Bone marrow (tissue), 2 donors: ENCODE measurements at regions not wholly inside any gene's neighbourhood (a gene's known extent, or its start where the extent isn't known, plus 50 kb on each side); places are given as distances from the start of the nearest gene placed in this dataset.

ENCODE experiments used
- DNase-seq, 2 donors: peaks; one replicate each; lab custom pipeline; 2025; lab: John Stamatoyannopoulos, UW

DNA sequence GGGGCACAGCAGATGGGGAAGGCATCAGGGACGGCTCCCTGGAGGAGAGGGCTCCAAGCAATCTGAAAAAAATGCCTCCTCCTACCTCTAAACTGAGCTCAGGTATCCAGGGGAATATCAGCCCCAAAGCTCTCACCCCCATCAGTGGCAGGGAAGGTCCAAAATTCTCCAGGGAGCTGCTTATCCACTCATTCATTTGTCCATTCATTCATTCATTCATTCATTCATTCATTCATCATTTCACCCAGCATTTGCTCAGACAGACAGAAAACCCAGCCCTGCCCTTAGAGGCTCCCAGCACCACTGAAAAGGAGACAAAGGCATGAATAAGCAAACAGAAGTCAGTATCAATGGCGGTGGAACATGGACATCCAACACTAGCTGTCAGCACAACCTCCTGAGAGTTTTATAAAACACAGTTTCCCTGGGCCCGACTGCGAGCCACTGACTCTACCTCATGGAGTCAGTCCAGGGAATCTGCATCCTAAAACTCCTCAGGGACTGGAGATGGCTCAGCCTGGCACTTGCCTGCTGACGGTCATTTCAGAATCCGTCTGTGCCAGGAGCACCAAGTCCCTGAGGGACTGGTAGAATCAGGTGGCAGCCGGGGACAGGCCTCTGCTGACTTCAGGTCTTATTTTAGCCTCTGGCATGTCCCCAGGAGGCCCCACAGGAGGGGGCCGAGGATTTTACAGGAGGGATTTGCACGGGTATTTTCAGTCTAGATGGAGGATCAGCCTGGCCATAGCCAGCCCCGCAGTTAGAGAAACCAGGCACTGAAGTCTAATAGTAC lies 164.6 kb downstream of the MN1 start:
- no peak for DNase-seq

DNA sequence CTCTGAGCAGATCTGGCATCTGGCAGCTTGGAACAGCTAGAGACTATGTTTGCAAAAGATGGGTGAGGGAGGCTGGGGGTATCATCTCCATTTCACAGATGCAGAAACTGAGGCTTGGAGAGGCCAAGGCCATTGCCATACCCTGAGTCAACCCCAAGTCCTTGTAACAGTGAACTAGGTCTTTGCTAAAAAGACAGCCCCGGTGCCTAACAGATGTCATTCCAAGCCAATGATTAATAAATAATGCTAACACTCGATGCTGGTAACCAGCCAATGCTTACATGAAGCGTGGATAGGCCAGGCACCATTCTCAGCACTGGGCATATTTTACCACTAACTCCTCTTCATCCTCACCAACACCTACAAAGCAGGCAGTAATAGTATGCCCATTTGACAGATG lies 164.0 kb downstream of the MN1 start:
- no peak for DNase-seq

DNA sequence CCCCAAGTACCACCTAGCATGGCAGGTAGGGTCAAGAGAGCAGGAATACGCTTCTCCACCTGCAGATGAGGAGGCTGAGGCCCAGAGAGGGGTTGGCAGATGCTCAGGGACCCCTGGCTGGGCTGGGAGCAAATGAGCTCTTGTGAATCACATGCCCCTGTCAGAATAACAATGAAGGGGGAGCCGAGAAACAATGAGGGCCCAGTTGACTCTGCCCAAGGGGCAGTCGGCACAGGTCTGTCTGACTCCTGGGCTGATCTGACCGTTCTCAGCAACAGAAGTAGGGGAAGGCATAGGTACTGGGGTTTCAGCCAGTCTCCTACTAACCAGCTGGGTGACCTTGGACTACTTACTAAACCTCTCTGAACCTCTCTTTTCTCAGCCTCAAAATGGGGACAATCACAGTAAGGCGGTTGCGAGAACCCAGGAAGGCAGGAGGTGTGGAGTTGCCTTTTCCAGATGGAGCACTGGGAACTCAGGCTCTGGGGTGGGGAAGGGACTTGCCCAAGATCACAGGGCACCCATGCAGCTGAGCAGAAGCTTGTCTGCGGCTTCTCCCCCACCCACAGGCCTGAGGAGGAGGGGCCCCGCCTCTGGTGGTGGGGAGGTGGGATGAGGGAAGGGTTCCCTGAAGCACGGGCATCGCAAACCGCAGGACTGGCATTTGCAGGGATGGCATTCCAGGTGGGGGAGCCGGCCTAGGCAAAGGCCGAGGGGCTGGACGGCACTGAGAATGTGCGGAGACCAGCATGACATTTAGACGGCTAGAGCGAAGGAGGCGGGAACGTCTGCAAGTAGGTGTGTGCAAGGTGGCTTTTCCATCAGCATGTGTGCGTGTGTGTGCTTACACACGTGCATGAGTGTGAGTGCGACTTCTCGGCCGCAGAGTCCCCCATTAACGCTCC lies 163.0 kb downstream of the MN1 start:
- DNase-seq: no peak

- no peak for DNase-seq
These were observed 162.1 kb downstream of the MN1 start for GRCh38 chr22:27639248-27640086.

DNA sequence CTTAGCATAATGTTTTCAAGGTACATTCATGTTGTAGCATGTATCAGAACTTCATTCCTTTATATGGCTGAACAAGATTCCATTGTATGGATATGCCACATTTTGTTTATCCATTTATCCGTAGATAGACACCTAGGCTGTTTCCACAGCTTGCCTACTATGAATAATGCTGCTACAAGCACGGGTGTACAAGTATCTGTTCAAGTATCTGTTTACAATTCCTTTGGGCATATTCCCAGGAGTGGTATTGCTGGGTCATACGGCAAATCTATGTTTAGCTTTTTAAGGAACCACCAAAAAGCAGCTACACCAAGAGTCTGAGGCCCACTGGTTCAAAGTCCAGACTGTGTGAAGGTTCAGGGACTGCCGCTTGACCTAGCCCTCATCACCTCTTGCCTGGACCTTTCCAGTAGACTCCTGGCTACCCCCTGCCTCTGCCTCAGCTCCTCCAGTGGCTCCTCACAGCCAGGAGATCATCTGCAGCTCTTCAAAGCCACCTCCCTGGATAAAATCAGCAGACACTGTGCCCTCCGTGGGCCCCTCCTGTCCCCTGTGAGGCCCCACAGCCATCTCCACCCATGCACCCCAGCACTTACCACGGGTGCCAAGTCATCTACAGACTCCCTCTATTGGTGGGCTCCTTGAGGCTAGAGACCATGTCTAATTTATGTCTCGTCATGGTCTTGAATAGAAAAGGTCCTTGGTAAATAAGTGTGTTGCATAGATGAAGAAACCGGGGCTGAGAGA lies 160.3 kb downstream of the MN1 start:
- DNase-seq: no peak

- no peak for DNase-seq
These were observed 159.3 kb downstream of the MN1 start for GRCh38 chr22:27642104-27642800.

GRCh38 chr22:27643907-27644306 lies 157.6 kb downstream of the MN1 start:
- no peak for DNase-seq

GRCh38 chr22:27644566-27644965 lies 157.0 kb downstream of the MN1 start:
- DNase-seq: no peak

GRCh38 chr22:27647540-27647939 lies 154.0 kb downstream of the MN1 start:
- DNase-seq: no peak

DNA sequence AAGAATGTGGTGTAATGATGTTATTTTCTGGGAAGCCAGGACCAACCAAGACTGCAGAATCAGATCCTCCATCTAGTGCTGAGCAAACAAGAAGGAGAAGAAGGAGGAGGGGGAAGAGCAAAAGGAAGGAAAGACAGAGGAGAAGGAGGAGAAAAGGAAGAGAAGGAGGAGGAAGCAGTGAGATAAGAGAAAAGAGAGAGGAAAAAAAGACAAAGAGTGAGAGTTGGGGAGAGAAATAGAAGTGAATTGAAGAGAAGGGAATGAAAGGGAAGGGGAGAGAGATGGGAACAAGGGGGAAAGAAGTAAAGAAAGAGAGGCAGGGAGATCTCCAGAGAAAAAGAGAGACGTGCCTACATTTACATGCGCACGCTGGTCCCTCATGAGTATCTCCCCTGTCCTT lies 153.5 kb downstream of the MN1 start:
- DNase-seq: no peak

DNA sequence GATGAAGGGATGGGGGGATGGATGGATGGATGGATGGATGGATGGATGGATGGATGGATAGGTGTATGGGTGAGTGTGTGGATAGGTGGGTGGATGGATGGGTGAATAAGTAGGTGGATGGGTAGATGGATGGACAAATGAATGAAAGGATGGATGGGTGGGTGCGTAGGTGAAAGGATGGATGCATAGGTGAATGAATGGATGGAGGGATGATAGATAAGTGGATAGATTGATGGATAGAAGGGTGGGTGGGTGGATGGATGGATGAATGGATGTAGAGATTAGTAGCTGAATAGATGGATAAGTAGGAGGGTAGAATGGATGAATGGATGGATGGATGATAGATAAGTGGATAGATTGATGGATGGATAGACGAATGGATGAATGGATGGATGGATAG lies 152.7 kb downstream of the MN1 start:
- DNase-seq: no peak

DNA sequence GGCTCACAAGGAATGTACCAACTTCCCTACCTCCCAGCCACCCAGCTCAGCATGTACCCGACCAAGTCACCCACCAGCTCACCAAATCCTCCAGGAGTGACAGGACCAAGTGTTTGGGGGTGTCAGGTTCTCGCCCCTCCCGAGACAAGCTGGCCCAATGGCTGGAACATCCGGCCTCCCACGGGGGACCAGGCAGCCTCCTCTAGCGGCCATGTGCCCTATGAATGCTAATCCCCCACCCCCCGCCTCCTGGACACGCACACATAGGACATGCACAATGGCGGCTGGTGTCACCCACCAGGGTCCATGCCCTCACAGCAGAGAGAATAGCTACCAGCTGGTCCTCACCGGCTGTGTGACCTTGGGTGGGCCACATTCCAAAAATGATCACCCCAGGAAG lies 151.0 kb downstream of the MN1 start:
- no peak for DNase-seq

- DNase-seq: no peak
These were observed 150.6 kb downstream of the MN1 start for GRCh38 chr22:27650985-27651384.

- no peak for DNase-seq
These were observed 150.1 kb downstream of the MN1 start for GRCh38 chr22:27651486-27651885.

DNA sequence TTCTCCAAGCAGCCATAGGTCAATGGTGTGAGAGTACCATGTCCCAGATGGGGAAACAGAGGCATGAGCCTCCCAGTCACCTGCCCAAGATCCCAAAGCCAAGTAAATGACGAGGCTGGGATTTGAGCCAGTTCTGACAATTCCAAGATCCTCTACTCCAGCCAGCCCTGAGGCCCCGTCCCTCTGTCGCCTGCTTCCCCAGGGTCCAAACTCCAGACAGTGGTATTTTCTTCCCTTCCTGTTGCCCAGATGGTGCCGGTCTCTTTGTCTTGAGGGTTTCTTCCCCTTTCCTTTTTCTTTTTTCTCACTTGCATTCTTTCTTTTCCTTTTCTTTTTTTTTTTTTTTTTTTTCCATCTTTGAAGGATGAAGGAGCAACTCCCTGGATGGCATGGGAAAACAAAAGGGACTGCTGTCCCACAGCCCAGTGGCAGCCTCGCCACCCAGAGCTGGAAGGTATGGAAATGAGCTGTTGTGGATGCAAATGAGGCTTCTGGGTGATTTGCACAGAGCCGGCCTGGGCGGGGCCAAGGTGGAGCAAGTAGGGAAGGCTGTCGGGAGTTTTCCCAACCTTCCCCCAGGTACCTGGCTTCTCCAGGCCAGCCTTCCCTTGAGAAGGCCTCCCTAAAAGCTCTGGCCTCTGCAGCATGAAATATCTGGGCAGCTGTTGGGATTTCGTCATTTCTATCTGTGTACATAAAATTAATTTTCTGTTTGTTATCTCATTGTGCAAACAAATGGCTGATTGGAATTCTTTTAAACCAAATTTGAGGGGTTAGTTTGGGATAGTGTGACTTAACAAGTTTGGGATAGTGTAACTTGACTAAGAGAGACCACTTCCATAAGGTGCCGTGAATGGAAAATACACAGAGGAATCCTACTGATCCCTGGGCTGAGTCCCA lies 146.8 kb downstream of the MN1 start:
- DNase-seq: no peak

- DNase-seq: no peak
These were observed 145.9 kb downstream of the MN1 start for GRCh38 chr22:27655582-27656185.

- no peak for DNase-seq
These were observed 144.6 kb downstream of the MN1 start for GRCh38 chr22:27656970-27657369.

DNA sequence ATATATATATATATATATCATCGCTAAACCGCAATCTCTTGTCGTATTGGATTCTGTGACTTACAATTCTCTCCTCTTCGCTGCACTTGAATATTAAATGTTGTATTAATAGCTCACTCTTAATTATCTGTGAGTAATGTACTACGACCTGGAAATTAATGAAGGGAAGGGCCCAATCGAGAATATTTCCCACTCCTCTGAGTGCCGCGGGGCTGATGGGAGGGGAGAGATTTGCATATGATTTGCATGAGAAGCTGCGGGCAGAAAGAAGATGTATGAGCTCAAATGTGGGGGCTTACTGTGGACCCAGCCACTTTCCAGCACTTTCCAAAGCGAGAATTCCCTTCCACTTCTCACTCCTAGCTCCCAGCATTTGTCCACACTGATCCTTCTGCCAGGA lies 141.2 kb downstream of the MN1 start:
- DNase-seq: no peak
